Astrocyte of the spinal cord (primary cell): ENCODE measurements at regions not wholly inside any gene's neighbourhood (a gene's known extent, or its start where the extent isn't known, plus 50 kb on each side); places are given as distances from the start of the nearest gene placed in this dataset.
A peak's percentile ranks its signal among the peaks of the same experiment; 100 is the strongest.

Experiments
- DNase-seq: peaks from one replicate; pipeline ENCODE4 v3.0.0; 2011; ENCODE audit warnings: low read depth, low spot score
- H3K4me3 ChIP-seq: 2 replicates; pipeline ENCODE4 v1.5.1; 2011; ENCODE audit warnings: low read depth, mild to moderate bottlenecking, low read length, moderate library complexity
- CTCF ChIP-seq: IDR thresholded peaks from 2 replicates; pipeline ENCODE4 v1.5.1; 2012; ENCODE audit warnings: low read depth, mild to moderate bottlenecking, low read length, inconsistent platforms
- in situ Hi-C: cut with HindIII; loops from 2 replicates; pipeline ENCODE4 v1.10.0; 2017; ENCODE audit warnings: low sequenced_read_pairs

- no peak overlapping the region for H3K4me3 ChIP-seq
- in situ Hi-C loops: no loop called here
- DNase-seq: no peak
- TF ChIP-seq CTCF: no peak
These were observed 132.2 kb downstream of the KLF13 start for GRCh38 chr15:31458596-31459399.

GRCh38 chr15:31459400-31459748, 132.7 kb downstream of the KLF13 start:
- no peak for DNase-seq
- in situ Hi-C loops: no loop called here
- TF ChIP-seq CTCF: no peak
- no peak overlapping the region for H3K4me3 ChIP-seq

- DNase-seq: no peak
- in situ Hi-C loops: no loop called here
These were observed 134.7 kb downstream of the KLF13 start for GRCh38 chr15:31461375-31461774.

GRCh38 chr15:31461911-31462480, 135.4 kb downstream of the KLF13 start:
- no peak for DNase-seq
- TF ChIP-seq CTCF: peak; percentile 49
- no peak overlapping the region for H3K4me3 ChIP-seq
- in situ Hi-C loops: no loop called here

More at GRCh38 chr15:31461375-31461774, 134.7 kb downstream of the KLF13 start:
- H3K4me3 ChIP-seq: no peak overlapping the region
- no peak for TF ChIP-seq CTCF

- no peak overlapping the region for H3K4me3 ChIP-seq
- no peak for TF ChIP-seq CTCF
- in situ Hi-C loops: no loop called here
- no peak for DNase-seq
These were observed 137.0 kb downstream of the KLF13 start for GRCh38 chr15:31463521-31464102.

GRCh38 chr15:31464216-31465082, 137.8 kb downstream of the KLF13 start:
- TF ChIP-seq CTCF: no peak
- DNase-seq: no peak
- in situ Hi-C loops: no loop called here
- H3K4me3 ChIP-seq: no peak overlapping the region
